Heart left ventricle (tissue), 13 donors: ENCODE measurements at regions not wholly inside any gene's neighbourhood (a gene's known extent, or its start where the extent isn't known, plus 50 kb on each side); places are given as distances from the start of the nearest gene placed in this dataset.

Source experiments
- POLR2A ChIP-seq, 2 donors: fragments of 450-650 bp; IDR thresholded peaks; one replicate each; pipeline ENCODE4 v1.6.1; 2017; ENCODE audit warnings: antibody characterized with exemption in 2 of 2, mild to moderate bottlenecking in 2 of 2, moderate library complexity in 2 of 2
- TF ChIP-seq, protein P1 (sequence below), 12 donors: fragments of 200-600 bp; sonication (generic) in 4 of 12; IDR thresholded peaks; one replicate each; pipeline versions ENCODE4 v1.5.0 to v1.8.0; 2018 to 2022; ENCODE audit warnings: antibody characterized with exemption in 12 of 12, mild to moderate bottlenecking in 5 of 12
- donor health status: ischemic (EF 13 %, LVEDD 7.1; RV severe dilation, severe dysfunction).
- donor health status: DM: no; HTN: yes; CAD: no.
- donor health status: DM: no; HTN: no; CAD: no.
- donor health status: ischemic (EF 25% LVEDD 6.9; RV normal size, moderate dysfunction).
- donor health status: ischemic (EF 25% LVEDD 5.7; RV mildly dilated, moderate dysfunction).
- donor health status: ischemic (EF 35%, LVEDD 5.7; RV mildly dilated, moderate dysfunction).
- donor health status: nonischemic (EF 11% LVEDD 7.7; RV severe dilation, severe dysfunction).
- donor health status: DM: yes; HTN: yes; CAD: no.
- donor health status: PGD.
- donor health status: ischemic (EF 29% LVEDD 5.4; RV normal size, mild dysfunction).
- donor health status: nonischemic (EF 23%, LVEDD 6.1; RV moderate dilation, normal function).

DNA sequence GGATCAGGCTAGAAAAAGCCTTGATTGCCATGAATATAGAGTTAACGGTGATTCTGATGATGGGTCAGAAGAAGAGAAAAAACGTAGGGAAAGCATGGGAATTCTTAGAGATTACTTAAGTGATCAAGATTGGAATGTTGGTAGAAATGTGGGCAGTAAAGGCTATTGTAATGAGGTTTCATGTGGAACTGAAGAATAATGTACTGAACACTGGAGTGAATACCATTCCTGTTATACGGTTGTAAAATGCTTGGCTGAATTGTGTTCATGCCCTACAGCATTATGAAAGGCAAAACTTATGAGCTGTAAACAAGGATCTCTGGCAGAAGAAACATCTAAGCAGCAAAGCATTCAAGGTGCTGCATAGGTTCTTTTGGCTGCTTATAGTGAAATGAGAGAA lies 414.1 kb upstream of the CBLB start:
- TF ChIP-seq POLR2A (IDR thresholded peaks at IDR 0.05) = no peak
- TF ChIP-seq, protein P1, sequence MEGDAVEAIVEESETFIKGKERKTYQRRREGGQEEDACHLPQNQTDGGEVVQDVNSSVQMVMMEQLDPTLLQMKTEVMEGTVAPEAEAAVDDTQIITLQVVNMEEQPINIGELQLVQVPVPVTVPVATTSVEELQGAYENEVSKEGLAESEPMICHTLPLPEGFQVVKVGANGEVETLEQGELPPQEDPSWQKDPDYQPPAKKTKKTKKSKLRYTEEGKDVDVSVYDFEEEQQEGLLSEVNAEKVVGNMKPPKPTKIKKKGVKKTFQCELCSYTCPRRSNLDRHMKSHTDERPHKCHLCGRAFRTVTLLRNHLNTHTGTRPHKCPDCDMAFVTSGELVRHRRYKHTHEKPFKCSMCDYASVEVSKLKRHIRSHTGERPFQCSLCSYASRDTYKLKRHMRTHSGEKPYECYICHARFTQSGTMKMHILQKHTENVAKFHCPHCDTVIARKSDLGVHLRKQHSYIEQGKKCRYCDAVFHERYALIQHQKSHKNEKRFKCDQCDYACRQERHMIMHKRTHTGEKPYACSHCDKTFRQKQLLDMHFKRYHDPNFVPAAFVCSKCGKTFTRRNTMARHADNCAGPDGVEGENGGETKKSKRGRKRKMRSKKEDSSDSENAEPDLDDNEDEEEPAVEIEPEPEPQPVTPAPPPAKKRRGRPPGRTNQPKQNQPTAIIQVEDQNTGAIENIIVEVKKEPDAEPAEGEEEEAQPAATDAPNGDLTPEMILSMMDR (IDR thresholded peaks at IDR 0.05) = no peak
